Caco-2 (cell line): ENCODE measurements at regions not wholly inside any gene's neighbourhood (a gene's known extent, or its start where the extent isn't known, plus 50 kb on each side); places are given as distances from the start of the nearest gene placed in this dataset.
"Not testable (repeated sequence)": the region's sequence is repeated elsewhere in the genome, so short reads cannot be mapped to it uniquely, and the experiment has no call there.

Experiments used
- BruUV-seq: library from RNA; stranded (reverse); fragments of 400-500 nt; replicated peaks from 2 replicates; lab custom pipeline; 2021; lab: Mats Ljungman, UMichigan
- CTCF ChIA-PET: fragments of 300-600 bp; sonication (Branson Sonifier 250); formaldehyde crosslinking; loops from one replicate; lab custom pipeline; 2022; ENCODE audit warnings: antibody characterized with exemption; lab: Charles Lee
- POLR2A ChIA-PET: fragments of 300-600 bp; sonication (Branson Sonifier 250); formaldehyde crosslinking; loops from one replicate; lab custom pipeline; 2022; ENCODE audit warnings: antibody characterized with exemption; lab: Charles Lee
- DNase-seq, 2 experiments: peaks; one replicate each; pipeline versions ENCODE4 v3.0.0 to v3.0.0-alpha.2; 2020 to 2022
- H3K27me3 ChIP-seq: replicated peaks from 2 replicates; pipeline ENCODE4 v1.6.0; 2011; ENCODE audit warnings: low read length; ENCODE audit not compliant: control insufficient read depth, insufficient read depth
- H3K36me3 ChIP-seq: 2 replicates; pipeline ENCODE4 v1.5.1; 2011; ENCODE audit warnings: low read length; ENCODE audit not compliant: control insufficient read depth, insufficient read depth
- H3K4me1 ChIP-seq: fragments of 250-450 bp; sonication (Bioruptor Pico); 2 replicates; pipeline ENCODE4 v1.5.1; 2020; ENCODE audit warnings: mild to moderate bottlenecking
- H3K4me3 ChIP-seq: 2 replicates; pipeline ENCODE4 v1.5.1; 2011; ENCODE audit warnings: low read depth, mild to moderate bottlenecking, control low read depth, low read length
- H3K9me3 ChIP-seq: fragments of 250-450 bp; sonication (Bioruptor Pico); 2 replicates; pipeline ENCODE4 v1.5.1; 2020; ENCODE audit warnings: mild to moderate bottlenecking, moderate library complexity
- H3K27ac Mint-ChIP-seq: one replicate; pipeline ENCODE4 v1.8.0; 2022; ENCODE audit warnings: mixed read lengths; ENCODE audit not compliant: unreplicated experiment
- H3K27me3 Mint-ChIP-seq: one replicate; pipeline ENCODE4 v1.8.0; 2022; ENCODE audit warnings: mixed read lengths; ENCODE audit not compliant: insufficient read depth, unreplicated experiment
- H3K36me3 Mint-ChIP-seq: one replicate; pipeline ENCODE4 v1.8.0; 2022; ENCODE audit warnings: mild to moderate bottlenecking, mixed read lengths; ENCODE audit not compliant: insufficient read depth, unreplicated experiment
- H3K4me1 Mint-ChIP-seq: one replicate; pipeline ENCODE4 v1.8.0; 2022; ENCODE audit warnings: low read depth, mixed read lengths; ENCODE audit not compliant: unreplicated experiment
- H3K4me3 Mint-ChIP-seq: one replicate; pipeline ENCODE4 v1.8.0; 2022; ENCODE audit warnings: mild to moderate bottlenecking, moderate library complexity, mixed read lengths; ENCODE audit not compliant: unreplicated experiment
- H3K9me3 Mint-ChIP-seq: one replicate; pipeline ENCODE4 v1.8.0; 2022; ENCODE audit warnings: mixed read lengths; ENCODE audit not compliant: unreplicated experiment
- CTCF ChIP-seq, 2 experiments: fragments of 200-600 bp in 1 of 2; IDR thresholded peaks; 1 replicate in 1 of 2; 2 replicates in 1 of 2; pipeline versions ENCODE4 v1.5.1 to v1.8.0; 2011 to 2022; ENCODE audit warnings: antibody characterized with exemption in 1 of 2, control low read depth in 1 of 2, inconsistent platforms in 1 of 2, low read depth in 1 of 2, low read length in 1 of 2, mild to moderate bottlenecking in 1 of 2, moderate library complexity in 1 of 2; ENCODE audit not compliant: insufficient read depth in 1 of 2, severe bottlenecking in 1 of 2, unreplicated experiment in 1 of 2
- intact Hi-C: fragments of 100-400 bp; cut with micrococcal nuclease; formaldehyde crosslinking; loops from one replicate; pipeline ENCODE4 v1.10.0; 2022; ENCODE audit not compliant: unreplicated experiment

- no TSS peak for BruUV-seq
Measured at GRCh38 chr2:117379928-117380327, 434.6 kb upstream of the DDX18 start.

DNA sequence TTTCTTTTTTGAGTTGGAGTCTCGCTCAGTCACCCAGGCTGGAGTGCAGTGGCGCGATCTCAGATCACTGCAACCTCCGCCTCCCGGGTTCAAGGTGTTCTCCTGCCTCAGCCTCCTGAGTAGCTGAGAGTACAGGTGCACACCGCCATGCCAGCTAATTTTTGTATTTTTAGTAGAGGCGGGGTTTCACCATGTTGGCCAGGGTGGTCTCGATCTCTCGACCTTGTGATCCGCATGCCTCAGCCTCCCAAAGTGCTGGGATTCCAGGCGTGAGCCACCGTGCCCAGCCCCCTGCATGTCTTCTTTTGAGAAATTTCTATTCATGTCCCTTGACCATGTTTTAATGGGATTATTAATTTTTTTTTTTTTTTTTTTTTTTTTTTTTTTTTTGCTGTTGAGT is 430.5 kb upstream of the DDX18 start:
- POLR2A ChIA-PET, H3K36me3 ChIP-seq, H3K9me3 Mint-ChIP-seq, H3K4me1 Mint-ChIP-seq, intact Hi-C loops, H3K36me3 Mint-ChIP-seq, H3K4me3 ChIP-seq, H3K4me1 ChIP-seq, H3K27ac Mint-ChIP-seq, H3K4me3 Mint-ChIP-seq, CTCF ChIA-PET, H3K27me3 Mint-ChIP-seq, BruUV-seq, DNase-seq, H3K9me3 ChIP-seq, H3K27me3 ChIP-seq: not testable (repeated sequence)

More at GRCh38 chr2:117379928-117380327, 434.6 kb upstream of the DDX18 start:
- no peak for DNase-seq
- no peaks in the 10 kb centered on the region for H3K27me3 Mint-ChIP-seq
- Histone ChIP-seq H3K27me3 (no peaks in the 10 kb centered on the region), H3K36me3 (no peaks in the 10 kb centered on the region), H3K4me3 (no peak overlapping the region), H3K4me1 (no peaks in the 10 kb centered on the region), H3K9me3 (no peaks in the 10 kb centered on the region)
- ChIA-PET CTCF (no interaction called here), POLR2A (no interaction called here)
- H3K36me3 Mint-ChIP-seq: no peaks in the 10 kb centered on the region
- no peak overlapping the region for H3K4me3 Mint-ChIP-seq
- no peak for TF ChIP-seq CTCF (IDR thresholded peaks at IDR 0.05; ENCODE audit: insufficient read depth in 1 of 2, low read depth in 1 of 2, low read length in 1 of 2, severe bottlenecking in 1 of 2, unreplicated experiment in 1 of 2)
- H3K4me1 Mint-ChIP-seq: no peaks in the 10 kb centered on the region
- H3K9me3 Mint-ChIP-seq: no peaks in the 10 kb centered on the region
- intact Hi-C loops: no loop called here
- H3K27ac Mint-ChIP-seq: no peak overlapping the region

DNA sequence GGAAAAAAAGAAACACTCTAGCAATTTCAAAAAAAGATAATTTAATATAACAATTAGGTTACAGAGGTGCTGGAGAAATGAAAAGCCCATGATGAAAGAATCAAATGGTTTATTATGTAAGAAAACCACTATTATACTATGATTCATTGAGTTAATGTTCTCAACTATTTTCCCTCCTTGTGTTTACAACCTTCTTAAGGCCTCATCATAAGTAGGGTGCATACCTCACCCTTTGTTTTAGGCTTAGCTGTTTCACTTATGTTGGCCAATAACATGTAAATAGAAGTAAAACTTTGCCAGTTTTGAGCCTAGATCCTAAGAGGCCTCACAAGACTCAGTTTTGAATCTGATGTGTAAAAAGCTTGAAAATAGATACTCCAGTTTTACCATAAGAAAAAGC is 418.3 kb upstream of the DDX18 start:
- Mint-ChIP-seq H3K4me1 (no peaks in the 10 kb centered on the region), H3K36me3 (no peaks in the 10 kb centered on the region), H3K4me3 (no peak overlapping the region), H3K27ac (no peak overlapping the region), H3K9me3 (no peaks in the 10 kb centered on the region), H3K27me3 (peaks cover 18% of the 10 kb centered on the region)
- H3K36me3 ChIP-seq: no peaks in the 10 kb centered on the region
- no peak for TF ChIP-seq CTCF (IDR thresholded peaks at IDR 0.05; ENCODE audit: insufficient read depth in 1 of 2, low read depth in 1 of 2, low read length in 1 of 2, severe bottlenecking in 1 of 2, unreplicated experiment in 1 of 2)
- intact Hi-C loops: no loop called here
- H3K9me3 ChIP-seq: no peaks in the 10 kb centered on the region
- no peaks in the 10 kb centered on the region for H3K4me1 ChIP-seq
- CTCF ChIA-PET: no interaction called here
- BruUV-seq: no TSS peak
- H3K27me3 ChIP-seq: no peaks in the 10 kb centered on the region
- DNase-seq: no peak
- no peak overlapping the region for H3K4me3 ChIP-seq
- POLR2A ChIA-PET: no interaction called here

- Mint-ChIP-seq H3K36me3 (no peaks in the 10 kb centered on the region), H3K27ac (no peak overlapping the region), H3K4me3 (no peak overlapping the region), H3K4me1 (no peaks in the 10 kb centered on the region), H3K9me3 (no peaks in the 10 kb centered on the region), H3K27me3 (peaks cover 15% of the 10 kb centered on the region)
- Histone ChIP-seq H3K36me3 (no peaks in the 10 kb centered on the region), H3K4me3 (no peak overlapping the region), H3K9me3 (no peaks in the 10 kb centered on the region), H3K4me1 (no peaks in the 10 kb centered on the region), H3K27me3 (no peaks in the 10 kb centered on the region)
- no peak for TF ChIP-seq CTCF (IDR thresholded peaks at IDR 0.05; ENCODE audit: insufficient read depth in 1 of 2, low read depth in 1 of 2, low read length in 1 of 2, severe bottlenecking in 1 of 2, unreplicated experiment in 1 of 2)
- intact Hi-C loops: no loop called here
- CTCF ChIA-PET: no interaction called here
- no TSS peak for BruUV-seq
- POLR2A ChIA-PET: no interaction called here
- no peak for DNase-seq
Measured at GRCh38 chr2:117401582-117401981, 412.9 kb upstream of the DDX18 start.
